Activated CD4-positive, alpha-beta T cell treated with anti-CD3 and anti-CD28 coated beads, Interleukin-10, Interleukin-2, amounts not matched to agents 100 ng/mL and 50 ng/mL, durations not matched to agents 16 hours and 8 hours (primary cell): ENCODE measurements at regions not wholly inside any gene's neighbourhood (a gene's known extent, or its start where the extent isn't known, plus 50 kb on each side); places are given as distances from the start of the nearest gene placed in this dataset.
"Not testable (repeated sequence)": the region's sequence is repeated elsewhere in the genome, so short reads cannot be mapped to it uniquely, and the experiment has no call there.

Source experiments
- DNase-seq: peaks from one replicate; pipeline ENCODE4 v3.0.0-alpha.2; 2020

DNA sequence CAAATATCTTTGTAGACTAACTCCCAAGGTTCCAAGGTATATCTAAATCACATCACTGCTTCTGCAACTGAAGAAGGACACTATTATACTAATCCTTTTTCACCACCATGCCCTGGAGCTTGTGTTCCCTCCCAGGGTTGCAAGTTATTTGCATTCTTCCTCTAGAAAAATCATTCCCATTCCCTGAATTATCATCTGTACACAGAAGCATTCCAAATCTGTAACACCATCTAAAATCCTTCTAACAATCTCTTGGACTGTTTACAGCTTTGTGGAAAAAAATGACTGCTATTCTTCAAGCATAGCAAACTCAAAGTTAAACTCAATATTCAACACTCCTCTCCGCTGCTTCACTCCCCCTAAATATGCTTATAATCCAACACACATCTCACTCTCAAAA, 1570.8 kb upstream of the ADGRL3 start:
- DNase-seq = no peak

DNA sequence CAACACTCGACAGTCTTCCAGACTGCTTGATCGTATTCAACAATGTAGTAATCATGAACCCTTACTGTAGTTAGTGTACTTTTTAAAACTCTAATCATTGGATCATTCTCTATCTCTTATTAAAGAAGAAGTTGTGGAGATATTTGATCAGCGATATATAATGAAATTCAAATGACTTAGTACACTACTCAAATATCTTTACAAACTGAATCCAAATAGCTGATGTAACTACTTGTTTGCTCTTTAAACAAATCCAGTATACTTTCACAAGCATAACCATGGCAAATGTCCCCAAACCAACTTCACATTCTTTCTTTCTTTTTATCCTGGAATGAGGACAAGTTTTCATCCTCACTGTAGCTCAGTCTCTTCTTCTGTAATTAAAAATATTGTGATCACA, 1569.9 kb upstream of the ADGRL3 start:
- no peak for DNase-seq

DNA sequence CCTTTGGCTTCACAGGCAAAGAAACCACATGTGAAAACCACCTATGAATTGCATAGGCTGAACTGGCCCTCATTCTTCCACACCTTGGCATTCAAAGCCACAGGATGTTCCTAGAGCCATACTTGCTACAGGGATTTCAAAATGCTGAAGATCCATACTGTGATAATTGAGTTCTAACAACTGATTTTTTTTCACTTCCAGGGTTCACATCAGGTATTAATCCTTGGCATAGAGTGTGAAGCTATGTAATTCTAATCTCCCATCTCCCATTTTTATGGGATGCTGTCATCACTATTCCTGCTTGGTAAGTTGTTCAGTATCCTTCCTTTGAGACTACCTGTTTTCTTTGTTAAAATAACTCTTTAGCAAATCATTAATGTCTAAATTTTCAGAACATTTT, 1569.2 kb upstream of the ADGRL3 start:
- no peak for DNase-seq

DNA sequence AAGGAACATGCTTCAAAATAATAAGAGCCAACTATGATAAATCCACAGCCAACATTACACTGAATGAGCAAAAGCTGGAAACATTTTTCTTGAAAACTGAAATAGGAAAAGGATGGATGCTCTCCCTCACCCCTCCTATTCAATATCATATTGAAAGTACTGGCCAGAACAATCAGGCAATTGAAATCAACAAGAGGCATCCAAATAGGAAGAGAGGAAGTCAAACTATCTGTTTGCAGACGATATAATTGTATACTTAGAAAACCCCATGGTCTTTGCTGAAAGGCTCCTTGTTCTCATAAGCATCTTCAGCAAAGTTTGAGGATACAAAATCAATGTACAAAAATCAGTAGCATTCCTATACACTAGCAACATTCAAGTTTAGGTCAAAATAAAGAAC, 1562.5 kb upstream of the ADGRL3 start:
- no peak for DNase-seq

DNA sequence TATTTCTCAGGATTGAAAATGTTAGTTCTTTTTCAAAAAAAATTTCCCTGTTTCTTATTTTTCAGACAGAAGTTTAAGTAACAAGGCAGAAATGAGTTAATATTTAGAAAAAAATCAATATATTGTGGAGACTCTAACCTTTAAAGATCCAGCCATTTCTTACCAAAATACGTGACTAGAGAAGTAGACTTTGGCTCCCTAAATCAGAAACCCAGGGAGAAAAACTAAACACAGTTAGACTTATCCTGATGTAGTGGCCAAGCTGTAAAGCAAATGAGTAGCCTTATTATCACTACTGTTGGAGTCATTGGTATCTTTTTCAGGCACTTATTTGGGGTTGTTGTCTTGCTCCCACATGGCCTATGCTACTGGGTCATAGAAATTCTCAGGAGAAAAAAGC, 1556.4 kb upstream of the ADGRL3 start:
- no peak for DNase-seq

DNA sequence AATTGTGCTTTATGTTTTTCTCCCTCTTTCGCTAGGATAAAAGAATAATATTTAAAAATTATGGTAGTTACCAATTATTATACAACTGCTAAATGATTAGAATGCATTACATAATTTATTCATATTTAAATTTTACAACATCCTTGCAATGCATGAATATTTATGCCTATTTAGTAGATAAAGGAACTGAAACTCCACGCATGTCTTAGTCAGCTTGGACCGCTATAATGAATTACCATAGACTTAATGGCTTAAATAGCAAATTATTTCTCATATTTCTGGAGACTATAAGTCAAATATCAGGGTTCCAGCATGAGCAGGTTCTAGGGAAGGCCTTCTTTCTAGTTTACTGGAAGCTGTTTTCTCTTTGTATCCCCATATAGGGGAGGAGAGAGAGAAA, 1555.4 kb upstream of the ADGRL3 start:
- no peak for DNase-seq

DNA sequence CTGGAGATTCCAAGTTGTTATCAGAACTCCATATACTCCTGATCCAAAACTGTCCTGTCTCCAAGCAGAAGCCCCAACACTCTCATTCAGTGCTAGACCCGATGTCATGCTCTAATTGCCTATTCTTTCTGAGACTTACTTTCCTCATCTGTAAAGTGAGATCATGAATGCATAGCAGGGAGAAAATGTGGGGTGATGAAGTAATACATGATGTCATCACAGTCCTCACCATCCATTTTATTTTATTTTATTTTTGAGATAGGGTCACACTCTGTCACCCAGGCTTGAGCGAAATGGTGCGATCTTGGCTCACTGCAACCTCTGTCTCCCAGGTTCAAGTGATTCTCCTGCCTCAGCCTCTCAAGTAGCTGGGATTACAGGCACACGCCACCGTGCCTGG, 1554.0 kb upstream of the ADGRL3 start:
- DNase-seq = no peak

DNA sequence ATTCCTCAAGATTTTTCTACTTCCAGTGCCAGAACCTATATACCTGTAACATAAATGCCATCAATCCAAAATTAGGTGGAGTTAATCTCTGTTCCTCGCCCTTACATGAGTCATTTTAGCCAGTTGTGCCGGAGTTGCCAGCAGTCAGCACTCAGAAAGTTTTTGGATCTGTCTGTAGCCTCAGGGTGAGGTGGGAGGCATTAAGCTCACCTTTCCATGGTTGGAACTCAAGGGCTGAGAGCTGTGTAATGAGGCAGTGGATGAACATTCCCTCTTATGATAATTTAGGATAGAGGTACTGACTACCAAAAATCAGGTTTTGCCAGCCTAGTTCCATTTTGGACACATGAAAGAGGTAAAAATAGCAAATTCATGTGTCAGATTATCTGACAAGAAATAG, 1553.1 kb upstream of the ADGRL3 start:
- DNase-seq = no peak

DNA sequence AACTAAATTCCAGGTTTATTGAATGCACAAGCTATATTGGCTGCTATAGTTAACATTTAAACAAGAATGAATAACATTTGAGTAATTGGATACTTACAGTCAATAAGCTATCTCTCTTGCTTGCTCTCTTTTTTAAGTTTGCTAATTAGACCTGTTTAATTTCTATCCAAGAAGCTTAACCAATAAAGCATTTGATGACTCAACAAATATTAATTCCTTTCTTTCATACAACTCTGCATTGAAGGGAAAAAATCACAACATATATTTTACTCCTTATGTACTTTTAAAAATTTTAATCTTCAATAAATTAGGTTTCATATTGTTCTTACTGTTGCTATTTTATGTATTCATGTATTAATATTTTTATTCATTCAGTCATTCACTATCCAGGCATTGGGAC, 1552.6 kb upstream of the ADGRL3 start:
- DNase-seq = no peak

DNA sequence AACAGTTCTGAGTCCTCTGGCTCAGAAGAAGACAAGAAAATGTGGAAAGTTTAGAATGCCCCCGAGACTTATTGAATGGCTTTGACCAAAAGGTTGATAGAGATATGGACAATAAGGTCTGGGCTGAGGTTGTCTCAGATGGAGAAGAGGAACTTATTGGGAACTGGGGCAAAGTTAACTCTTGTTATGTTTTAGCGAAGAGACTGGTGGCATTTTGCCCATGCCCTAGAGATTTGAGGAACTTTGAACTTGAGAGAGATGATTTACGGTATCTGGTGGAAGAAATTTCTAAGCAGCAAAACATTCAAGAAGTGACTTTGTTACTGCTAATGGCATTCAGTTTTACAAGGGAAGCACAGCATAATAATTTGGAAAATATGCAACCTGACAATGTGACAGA, 1549.3 kb upstream of the ADGRL3 start:
- DNase-seq = no peak

DNA sequence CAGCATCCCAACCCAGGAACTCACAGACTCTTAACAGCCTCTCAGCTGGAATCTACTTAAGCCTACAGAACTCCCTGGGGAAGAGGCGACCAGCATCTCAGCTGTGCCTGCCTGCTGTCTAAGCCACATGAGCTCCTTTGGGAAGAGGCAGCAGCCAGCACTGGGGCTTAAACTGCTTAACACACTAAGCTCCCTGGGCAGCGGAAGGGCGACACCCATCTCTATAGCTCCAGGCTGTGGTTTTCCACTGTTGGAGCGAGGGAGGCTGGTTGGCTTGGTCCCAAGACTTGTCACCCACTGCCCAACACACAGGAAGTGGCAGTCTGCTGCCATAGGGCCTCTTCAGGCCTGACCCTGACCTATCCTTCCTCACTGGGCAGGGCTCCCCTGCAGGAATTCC, 1544.1 kb upstream of the ADGRL3 start:
- no peak for DNase-seq

DNA sequence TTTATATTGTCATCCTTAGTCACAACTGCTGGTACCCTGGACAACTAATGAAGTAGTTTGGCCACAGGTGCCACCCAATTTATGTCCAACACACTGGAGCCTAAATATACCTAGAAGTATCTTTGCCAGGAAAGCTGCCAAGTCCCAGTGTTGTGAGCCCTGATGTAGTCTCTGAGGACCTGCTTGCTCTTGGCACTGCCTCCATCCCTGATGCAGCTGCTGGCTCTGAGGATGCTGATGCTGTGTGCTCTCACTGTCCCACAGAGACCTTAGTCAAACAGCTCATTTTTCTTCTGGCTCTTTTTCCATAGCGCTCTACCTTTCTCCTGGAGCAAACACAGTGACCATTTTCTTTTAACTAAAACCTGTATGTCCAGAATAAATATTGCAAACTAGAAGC, 1535.4 kb upstream of the ADGRL3 start:
- no peak for DNase-seq

DNA sequence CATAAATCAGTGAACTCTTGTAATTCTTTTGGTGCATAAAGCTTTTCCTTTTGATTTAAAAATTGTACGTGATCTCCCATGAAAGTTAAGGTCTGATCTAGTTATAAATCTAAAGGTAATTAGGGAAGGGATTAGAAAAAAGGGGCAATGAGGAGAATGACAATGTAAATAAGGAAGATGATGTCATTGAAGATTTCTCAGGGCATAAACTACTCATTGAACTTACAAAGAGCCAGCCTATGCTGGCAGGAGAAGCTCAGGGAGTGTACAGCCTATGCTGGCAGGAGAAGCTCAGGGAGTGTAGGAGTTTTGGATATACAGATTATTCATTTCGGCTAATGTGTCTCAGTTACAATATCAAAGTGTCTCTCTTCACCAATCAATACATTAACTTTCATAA, 1533.5 kb upstream of the ADGRL3 start:
- DNase-seq = no peak

DNA sequence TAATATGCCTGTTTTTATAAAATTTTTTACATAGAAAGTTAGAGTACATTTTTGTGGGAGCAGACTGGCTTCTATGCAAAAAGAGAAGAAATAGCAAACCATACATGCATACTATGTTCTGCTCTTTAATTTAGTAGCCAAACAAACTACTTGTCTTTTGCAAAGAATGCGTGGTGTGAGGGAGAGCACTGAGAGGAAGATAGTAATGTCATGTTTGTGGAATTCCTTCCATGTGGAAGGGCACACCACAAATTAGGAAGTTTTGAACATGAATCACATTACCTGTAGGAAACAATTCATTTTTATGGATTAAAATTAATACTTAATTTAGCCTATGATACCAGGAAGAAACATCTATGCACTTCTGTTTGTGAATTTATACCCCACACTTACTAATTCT, 1529.1 kb upstream of the ADGRL3 start:
- no peak for DNase-seq

DNA sequence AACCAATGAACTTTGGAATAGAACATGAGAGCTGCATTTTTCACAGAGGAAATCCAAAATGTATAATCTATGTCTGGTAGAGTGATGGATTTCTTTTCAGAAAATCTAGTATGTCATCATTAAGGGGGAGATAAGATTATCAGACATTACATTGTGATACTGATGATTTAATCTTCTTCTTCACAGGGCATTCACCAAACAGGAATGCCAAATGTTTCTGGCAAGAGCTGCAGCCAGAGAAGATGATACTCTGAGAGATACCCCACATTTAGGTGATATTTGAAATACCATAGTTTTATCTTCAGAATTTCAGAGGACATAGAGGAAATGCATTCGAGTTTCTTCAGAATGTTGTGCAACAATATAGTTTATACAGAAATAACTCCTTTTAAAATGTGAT, 1523.7 kb upstream of the ADGRL3 start:
- DNase-seq = no peak

DNA sequence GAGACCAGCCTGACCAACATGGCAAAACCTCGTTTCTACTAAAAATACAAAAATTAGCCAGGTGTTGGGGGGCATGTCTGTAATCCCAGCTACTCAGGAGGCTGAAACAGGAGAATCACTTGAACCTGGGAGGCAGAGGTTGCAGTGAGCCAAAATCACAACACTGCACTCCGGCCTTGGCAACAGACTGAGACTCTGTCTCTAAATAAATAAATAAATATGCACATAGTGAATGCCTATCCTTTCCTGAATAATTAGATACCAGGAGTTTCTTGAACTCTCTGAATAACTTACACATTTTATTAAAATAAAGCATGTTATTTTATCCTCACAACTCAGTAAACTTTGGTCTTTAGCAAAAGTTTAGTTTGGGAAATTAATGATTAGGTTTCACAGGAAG, 1523.1 kb upstream of the ADGRL3 start:
- DNase-seq = not testable (repeated sequence)

DNA sequence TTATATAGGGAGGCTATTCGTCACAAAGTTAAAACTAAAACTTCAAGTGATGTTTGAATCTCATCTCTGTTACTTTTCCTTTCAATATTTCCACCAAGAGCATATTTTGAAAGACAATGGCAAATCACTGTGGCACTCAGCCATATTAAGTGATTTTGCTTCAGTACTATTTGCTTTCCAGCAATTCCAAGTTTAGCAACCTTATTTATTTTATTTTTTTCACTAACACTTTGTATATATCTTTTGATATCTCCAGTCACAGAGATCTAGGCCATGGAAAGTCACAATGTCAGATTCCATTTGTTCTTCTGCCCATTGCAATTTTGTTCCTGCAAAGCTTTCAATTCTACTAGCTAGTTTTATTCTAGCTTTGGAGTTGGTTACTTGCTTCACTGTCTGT, 1514.5 kb upstream of the ADGRL3 start:
- no peak for DNase-seq

DNA sequence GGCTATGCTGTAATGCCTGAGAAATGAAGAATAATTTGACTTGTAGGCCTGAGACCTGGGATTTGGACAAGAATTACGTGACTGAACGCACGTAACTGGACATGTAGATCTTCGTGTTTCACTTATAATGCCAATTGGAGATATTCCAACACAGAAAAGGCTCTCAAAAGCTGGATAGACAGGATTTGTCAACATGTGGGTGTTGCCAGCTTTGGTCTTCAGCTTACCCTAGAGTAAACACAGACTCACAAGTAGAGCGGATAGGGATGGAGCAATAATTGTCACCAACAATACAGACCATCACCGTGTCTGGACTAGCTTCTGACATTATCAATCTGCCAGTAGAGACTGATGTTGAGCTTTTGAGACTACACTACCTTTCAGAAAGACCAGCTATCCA, 1511.0 kb upstream of the ADGRL3 start:
- DNase-seq = no peak

DNA sequence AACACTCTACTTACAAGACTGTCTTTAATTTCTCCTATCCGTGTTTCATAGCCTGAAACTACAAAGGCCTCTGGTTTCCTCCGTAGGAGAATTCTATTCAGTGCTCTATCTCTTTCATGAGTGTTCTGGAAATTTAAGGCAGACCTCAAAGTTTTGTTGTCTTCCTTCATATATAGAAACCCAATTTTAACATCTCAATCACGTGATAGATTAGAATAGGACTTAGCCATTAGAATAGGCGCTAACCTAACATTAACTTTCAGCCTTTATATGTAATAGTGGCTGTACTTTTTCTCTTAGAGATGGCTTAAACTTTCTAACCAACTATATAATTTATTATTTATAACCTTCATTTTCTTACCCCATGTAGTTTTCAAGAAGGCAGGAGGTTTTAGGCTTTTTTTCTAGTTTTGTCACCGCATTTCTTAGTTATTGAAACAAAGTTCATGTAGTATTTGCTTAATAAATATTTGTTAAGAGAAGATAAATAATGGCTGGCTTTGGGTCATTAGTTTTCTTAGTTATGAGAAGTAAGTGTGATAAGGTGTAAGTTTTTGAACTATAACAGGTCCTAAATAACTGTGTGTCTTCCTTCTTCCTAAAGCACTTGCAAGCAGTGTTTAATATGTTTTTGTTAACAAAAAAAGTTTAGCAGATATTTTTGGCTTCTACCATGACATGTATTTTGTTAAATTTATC, 1504.6 kb upstream of the ADGRL3 start:
- DNase-seq = no peak

DNA sequence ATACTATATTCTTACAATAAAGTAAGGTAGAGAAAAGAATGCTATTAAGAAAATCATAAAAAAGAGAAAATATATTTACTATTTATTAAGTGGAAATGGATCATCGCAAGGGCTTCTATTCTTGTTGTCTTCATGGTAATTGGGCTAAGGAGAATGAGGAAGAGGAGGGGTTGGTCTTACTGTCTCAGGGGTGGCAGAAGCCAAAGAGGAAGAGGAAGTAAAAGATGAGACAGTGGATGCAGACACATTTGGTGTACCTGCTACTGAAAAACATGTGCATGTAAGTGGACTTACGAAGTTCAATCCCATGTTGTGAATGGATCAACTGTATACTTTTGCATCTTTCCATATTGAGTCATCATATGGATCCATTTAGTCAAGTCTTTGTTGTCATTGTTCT, 1502.1 kb upstream of the ADGRL3 start:
- DNase-seq = no peak

DNA sequence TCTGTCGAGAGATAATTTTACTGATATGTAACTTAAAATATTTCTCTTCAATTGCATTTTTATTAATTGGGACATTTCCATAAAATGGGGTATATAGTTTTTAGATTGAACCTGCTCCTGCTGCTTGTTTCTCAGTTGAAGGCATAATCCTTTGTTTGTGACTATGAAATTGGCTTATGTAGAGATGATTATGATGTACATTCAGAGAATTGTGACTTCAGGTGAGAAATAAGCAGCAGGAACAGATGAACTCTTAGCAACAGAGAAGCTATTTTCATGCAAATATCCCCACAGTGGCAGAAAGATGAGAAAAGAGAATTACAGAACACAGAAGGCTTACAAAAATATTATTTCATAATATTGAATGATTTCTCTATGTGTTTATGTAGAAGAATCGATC, 1499.5 kb upstream of the ADGRL3 start:
- DNase-seq = no peak

DNA sequence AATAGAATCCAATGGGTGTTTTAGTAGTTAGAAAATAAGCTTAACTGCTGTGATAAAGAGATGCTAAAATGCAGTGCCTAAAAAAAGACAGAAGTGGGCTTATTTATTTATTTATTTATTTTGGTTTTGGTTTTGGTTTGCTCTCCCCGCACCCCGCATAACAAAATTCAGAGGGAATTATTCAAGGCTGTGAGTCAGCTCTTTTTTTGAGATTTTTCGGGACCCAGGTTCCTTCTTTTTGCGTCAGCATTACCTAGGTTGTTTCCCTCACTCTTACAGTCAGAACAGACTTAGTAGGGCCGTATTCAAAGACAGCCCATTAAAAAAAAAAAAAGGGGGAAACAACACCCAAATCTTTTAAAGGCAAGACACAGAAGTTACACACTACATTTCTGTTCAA, 1495.5 kb upstream of the ADGRL3 start:
- DNase-seq = no peak

DNA sequence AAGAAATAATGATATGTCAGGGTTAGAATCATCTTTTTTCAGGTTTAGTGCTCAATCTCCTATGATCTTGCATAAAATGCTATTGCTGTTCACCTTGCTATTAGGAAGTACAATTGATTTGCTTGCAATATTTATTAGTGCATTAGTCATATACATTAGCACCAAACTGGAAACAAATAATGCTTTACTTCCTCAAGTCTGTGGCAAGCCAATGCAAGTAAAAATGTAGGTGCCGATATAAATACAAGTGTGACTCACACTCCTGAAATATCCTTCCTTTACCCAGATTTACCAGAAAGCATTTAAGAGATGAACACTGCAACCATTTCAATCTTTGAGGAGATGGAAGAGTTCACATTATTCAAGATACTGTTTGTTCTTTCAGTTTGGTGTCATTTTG, 1487.7 kb upstream of the ADGRL3 start:
- no peak for DNase-seq

DNA sequence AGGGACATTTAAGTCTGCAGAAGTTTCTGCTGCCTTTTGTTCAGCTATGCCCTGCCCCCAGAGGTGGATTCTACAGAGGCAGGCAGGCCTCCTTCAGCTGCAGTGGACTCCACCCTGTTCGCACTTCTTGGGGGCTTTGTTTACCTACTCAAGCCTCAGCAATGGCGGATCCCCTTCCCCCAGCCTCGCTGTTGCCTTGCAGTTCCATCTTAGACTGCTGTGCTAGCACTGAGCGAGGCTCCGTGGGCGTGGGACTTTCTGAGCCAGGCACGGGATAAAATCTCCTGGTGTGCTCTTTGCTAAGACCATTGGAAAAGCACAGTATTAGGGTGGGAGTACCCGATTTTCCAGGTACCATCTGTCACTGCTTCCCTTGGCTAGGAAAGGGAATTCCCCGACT, 1475.8 kb upstream of the ADGRL3 start:
- not testable (repeated sequence) for DNase-seq

DNA sequence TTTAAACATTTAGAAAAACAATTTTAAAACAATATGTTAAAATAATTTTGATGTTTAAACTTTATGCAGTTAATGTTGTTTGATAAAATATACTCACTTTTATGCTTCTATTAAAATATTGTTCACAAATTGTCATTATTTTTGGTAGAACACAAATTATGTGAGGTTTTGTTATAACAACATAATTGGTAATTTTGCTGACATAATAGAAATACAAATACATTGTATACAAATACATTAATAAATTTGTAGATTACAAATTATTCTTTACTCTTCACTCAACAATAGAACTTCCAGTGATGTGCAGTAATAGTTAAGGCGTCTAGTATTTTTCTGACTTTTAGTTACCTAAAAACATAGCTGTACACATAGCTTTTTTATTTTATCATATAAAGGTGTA, 1472.4 kb upstream of the ADGRL3 start:
- DNase-seq = no peak

DNA sequence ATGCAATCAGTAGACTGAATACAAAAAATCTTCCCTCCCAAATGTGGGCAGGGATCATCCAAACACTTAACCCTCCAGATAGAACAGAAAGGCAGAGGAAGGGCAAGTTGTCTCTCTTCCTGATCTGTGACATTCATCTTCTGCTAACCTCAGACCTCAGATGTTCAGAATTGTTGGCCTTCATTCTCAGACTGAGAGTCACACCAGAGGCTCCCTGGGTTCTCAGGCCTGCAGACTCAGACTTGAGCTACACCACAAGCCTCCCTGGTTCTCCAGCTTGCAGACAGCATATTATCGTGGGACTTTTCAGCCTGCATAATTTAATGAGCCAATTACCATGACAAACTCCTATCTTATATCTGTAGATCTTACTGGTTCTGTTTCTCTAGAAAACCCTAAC, 1471.6 kb upstream of the ADGRL3 start:
- no peak for DNase-seq
